Caco-2 (cell line): ENCODE measurements at regions not wholly inside any gene's neighbourhood (a gene's known extent, or its start where the extent isn't known, plus 50 kb on each side); places are given as distances from the start of the nearest gene placed in this dataset.

Source experiments
- BruUV-seq: library from RNA; stranded (reverse); fragments of 400-500 nt; replicated peaks from 2 replicates; lab custom pipeline; 2021; lab: Mats Ljungman, UMichigan
- CTCF ChIA-PET: fragments of 300-600 bp; sonication (Branson Sonifier 250); formaldehyde crosslinking; loops from one replicate; lab custom pipeline; 2022; ENCODE audit warnings: antibody characterized with exemption; lab: Charles Lee
- POLR2A ChIA-PET: fragments of 300-600 bp; sonication (Branson Sonifier 250); formaldehyde crosslinking; loops from one replicate; lab custom pipeline; 2022; ENCODE audit warnings: antibody characterized with exemption; lab: Charles Lee
- DNase-seq, 2 experiments: peaks; one replicate each; pipeline versions ENCODE4 v3.0.0 to v3.0.0-alpha.2; 2020 to 2022
- H3K27me3 ChIP-seq: replicated peaks from 2 replicates; pipeline ENCODE4 v1.6.0; 2011; ENCODE audit warnings: low read length; ENCODE audit not compliant: control insufficient read depth, insufficient read depth
- H3K36me3 ChIP-seq: 2 replicates; pipeline ENCODE4 v1.5.1; 2011; ENCODE audit warnings: low read length; ENCODE audit not compliant: control insufficient read depth, insufficient read depth
- H3K4me1 ChIP-seq: fragments of 250-450 bp; sonication (Bioruptor Pico); 2 replicates; pipeline ENCODE4 v1.5.1; 2020; ENCODE audit warnings: mild to moderate bottlenecking
- H3K4me3 ChIP-seq: 2 replicates; pipeline ENCODE4 v1.5.1; 2011; ENCODE audit warnings: low read depth, mild to moderate bottlenecking, control low read depth, low read length
- H3K9me3 ChIP-seq: fragments of 250-450 bp; sonication (Bioruptor Pico); 2 replicates; pipeline ENCODE4 v1.5.1; 2020; ENCODE audit warnings: mild to moderate bottlenecking, moderate library complexity
- H3K27ac Mint-ChIP-seq: one replicate; pipeline ENCODE4 v1.8.0; 2022; ENCODE audit warnings: mixed read lengths; ENCODE audit not compliant: unreplicated experiment
- H3K27me3 Mint-ChIP-seq: one replicate; pipeline ENCODE4 v1.8.0; 2022; ENCODE audit warnings: mixed read lengths; ENCODE audit not compliant: insufficient read depth, unreplicated experiment
- H3K36me3 Mint-ChIP-seq: one replicate; pipeline ENCODE4 v1.8.0; 2022; ENCODE audit warnings: mild to moderate bottlenecking, mixed read lengths; ENCODE audit not compliant: insufficient read depth, unreplicated experiment
- H3K4me1 Mint-ChIP-seq: one replicate; pipeline ENCODE4 v1.8.0; 2022; ENCODE audit warnings: low read depth, mixed read lengths; ENCODE audit not compliant: unreplicated experiment
- H3K4me3 Mint-ChIP-seq: one replicate; pipeline ENCODE4 v1.8.0; 2022; ENCODE audit warnings: mild to moderate bottlenecking, moderate library complexity, mixed read lengths; ENCODE audit not compliant: unreplicated experiment
- H3K9me3 Mint-ChIP-seq: one replicate; pipeline ENCODE4 v1.8.0; 2022; ENCODE audit warnings: mixed read lengths; ENCODE audit not compliant: unreplicated experiment
- CTCF ChIP-seq, 2 experiments: fragments of 200-600 bp in 1 of 2; IDR thresholded peaks; 1 replicate in 1 of 2; 2 replicates in 1 of 2; pipeline versions ENCODE4 v1.5.1 to v1.8.0; 2011 to 2022; ENCODE audit warnings: antibody characterized with exemption in 1 of 2, control low read depth in 1 of 2, inconsistent platforms in 1 of 2, low read depth in 1 of 2, low read length in 1 of 2, mild to moderate bottlenecking in 1 of 2, moderate library complexity in 1 of 2; ENCODE audit not compliant: insufficient read depth in 1 of 2, severe bottlenecking in 1 of 2, unreplicated experiment in 1 of 2
- intact Hi-C: fragments of 100-400 bp; cut with micrococcal nuclease; formaldehyde crosslinking; loops from one replicate; pipeline ENCODE4 v1.10.0; 2022; ENCODE audit not compliant: unreplicated experiment

DNA sequence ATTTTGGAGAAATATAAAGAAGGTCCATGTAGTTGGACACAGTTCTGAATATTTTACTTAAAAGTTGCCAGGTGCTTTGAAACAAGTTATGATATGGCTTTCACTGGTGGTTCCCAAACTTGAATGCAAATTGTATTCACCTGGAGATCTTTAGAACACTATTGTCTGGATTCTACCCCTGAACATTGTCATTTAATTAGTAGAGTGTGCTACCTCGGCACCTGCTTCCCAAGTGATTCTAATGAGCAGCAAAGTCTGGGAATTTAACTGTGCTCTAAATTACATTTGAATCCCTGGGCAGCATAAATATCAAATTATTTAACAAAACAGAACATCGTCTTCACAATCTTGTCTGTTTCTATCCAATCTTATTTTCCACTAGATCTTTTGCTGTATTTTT is 2483.3 kb downstream of the PCDH9 start:
- no peak overlapping the region for H3K4me3 ChIP-seq
- no peak for TF ChIP-seq CTCF (IDR thresholded peaks at IDR 0.05; ENCODE audit: insufficient read depth in 1 of 2, low read depth in 1 of 2, low read length in 1 of 2, severe bottlenecking in 1 of 2, unreplicated experiment in 1 of 2)
- Mint-ChIP-seq H3K4me3 (no peak overlapping the region), H3K4me1 (peaks cover 7% of the 10 kb centered on the region), H3K27ac (no peak overlapping the region), H3K9me3 (no peaks in the 10 kb centered on the region), H3K27me3 (no peaks in the 10 kb centered on the region), H3K36me3 (no peaks in the 10 kb centered on the region)
- no peaks in the 10 kb centered on the region for H3K4me1 ChIP-seq
- no peaks in the 10 kb centered on the region for H3K27me3 ChIP-seq
- H3K36me3 ChIP-seq: no peaks in the 10 kb centered on the region
- intact Hi-C loops: no loop called here
- CTCF ChIA-PET: no interaction called here
- 0 out of 2 replicates have a peak, but pooled peaks cover under 1% of the 10 kb centered on the region for H3K9me3 ChIP-seq
- POLR2A ChIA-PET: no interaction called here
- no peak for DNase-seq
- no TSS peak for BruUV-seq

GRCh38 chr13:64740493-64740892 is 2489.6 kb downstream of the PCDH9 start:
- no peak overlapping the region for H3K27ac Mint-ChIP-seq
- TF ChIP-seq CTCF (IDR thresholded peaks at IDR 0.05; ENCODE audit: insufficient read depth in 1 of 2, low read depth in 1 of 2, low read length in 1 of 2, severe bottlenecking in 1 of 2, unreplicated experiment in 1 of 2): no peak
- ChIA-PET CTCF (no interaction called here), POLR2A (no interaction called here)
- intact Hi-C loops: no loop called here
- H3K36me3 ChIP-seq: no peaks in the 10 kb centered on the region
- no peaks in the 10 kb centered on the region for H3K4me1 ChIP-seq
- H3K4me3 Mint-ChIP-seq: no peak overlapping the region
- H3K27me3 ChIP-seq: no peaks in the 10 kb centered on the region
- H3K9me3 ChIP-seq: peaks cover 10% of the 10 kb centered on the region; the same call in 1 of the 2 replicates
- H3K36me3 Mint-ChIP-seq: no peaks in the 10 kb centered on the region
- DNase-seq: no peak
- BruUV-seq: no TSS peak
- no peaks in the 10 kb centered on the region for H3K4me1 Mint-ChIP-seq
- H3K27me3 Mint-ChIP-seq: no peaks in the 10 kb centered on the region
- peaks cover 45% of the 10 kb centered on the region for H3K9me3 Mint-ChIP-seq
- H3K4me3 ChIP-seq: no peak overlapping the region

DNA sequence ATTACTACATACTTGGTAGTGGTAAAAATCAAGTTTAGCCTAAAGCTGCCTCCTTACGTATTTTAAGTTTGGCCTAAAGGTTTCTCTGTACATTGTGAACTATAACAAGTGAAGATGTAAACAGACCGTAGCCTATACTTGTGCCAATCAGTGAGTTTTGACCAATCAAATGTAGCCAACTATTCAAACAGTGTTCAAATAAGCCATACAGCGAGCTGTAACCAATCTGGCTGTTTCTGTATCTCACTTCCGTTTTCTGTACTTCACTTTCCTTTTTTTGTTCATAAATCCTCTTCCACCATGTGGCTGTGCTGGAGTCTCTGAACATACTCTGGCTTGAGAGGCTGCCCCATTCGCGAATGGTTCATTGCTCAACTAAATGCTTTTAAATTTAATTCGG is 2504.6 kb downstream of the PCDH9 start:
- Mint-ChIP-seq H3K4me1 (peaks cover 27% of the 10 kb centered on the region), H3K27ac (peak overlapping the region; percentile 22), H3K36me3 (no peaks in the 10 kb centered on the region), H3K4me3 (no peak overlapping the region), H3K9me3 (peaks cover 21% of the 10 kb centered on the region), H3K27me3 (no peaks in the 10 kb centered on the region)
- H3K4me3 ChIP-seq: no peak overlapping the region
- no peak for DNase-seq
- H3K4me1 ChIP-seq: peaks cover 15% of the 10 kb centered on the region
- H3K27me3 ChIP-seq: no peaks in the 10 kb centered on the region
- CTCF ChIA-PET: no interaction called here
- TF ChIP-seq CTCF (IDR thresholded peaks at IDR 0.05; ENCODE audit: insufficient read depth in 1 of 2, low read depth in 1 of 2, low read length in 1 of 2, severe bottlenecking in 1 of 2, unreplicated experiment in 1 of 2): no peak
- POLR2A ChIA-PET: no interaction called here
- intact Hi-C loops: no loop called here
- BruUV-seq: no TSS peak
- H3K9me3 ChIP-seq: no peaks in the 10 kb centered on the region
- no peaks in the 10 kb centered on the region for H3K36me3 ChIP-seq
